GM23338 (cell line): ENCODE measurements at regions not wholly inside any gene's neighbourhood (a gene's known extent, or its start where the extent isn't known, plus 50 kb on each side); places are given as distances from the start of the nearest gene placed in this dataset.

Source experiments
- ATAC-seq: fragments of 200-7000 bp; cut with Tn5 transposase; 3 replicates; pipeline ENCODE4 v1.9.1; 2020
- DNase-seq: peaks from one replicate; pipeline ENCODE4 v3.0.0-alpha.2; 2015; ENCODE audit warnings: low spot score
- H2AFZ ChIP-seq: fragments of 200-600 bp; sonication (generic); 2 replicates; pipeline ENCODE4 v1.8.0; 2016; ENCODE audit warnings: antibody characterized with exemption, mild to moderate bottlenecking, moderate library complexity
- H3F3A ChIP-seq: fragments of 200-600 bp; sonication (generic); replicated peaks from 2 replicates; pipeline ENCODE4 v1.8.0; 2017; ENCODE audit warnings: antibody characterized with exemption, mixed run types, low read depth
- H3K27ac ChIP-seq: fragments of 200-600 bp; sonication (generic); 2 replicates; pipeline ENCODE4 v1.6.1; 2016; ENCODE audit warnings: low read depth
- H3K27me3 ChIP-seq: fragments of 200-600 bp; sonication (generic); 2 replicates; pipeline ENCODE4 v1.8.0; 2016; ENCODE audit warnings: mild to moderate bottlenecking, mixed run types, moderate library complexity; ENCODE audit not compliant: insufficient read depth
- H3K36me3 ChIP-seq: fragments of 200-600 bp; sonication (generic); 2 replicates; pipeline ENCODE4 v1.8.0; 2016; ENCODE audit warnings: mild to moderate bottlenecking; ENCODE audit not compliant: insufficient read depth
- H3K4me1 ChIP-seq: fragments of 200-600 bp; sonication (generic); 2 replicates; pipeline ENCODE4 v1.8.0; 2016; ENCODE audit warnings: mild to moderate bottlenecking, moderate library complexity; ENCODE audit not compliant: insufficient read depth
- H3K4me2 ChIP-seq: fragments of 200-600 bp; sonication (generic); 2 replicates; pipeline ENCODE4 v1.7.1; 2017; ENCODE audit warnings: mixed run types
- H3K4me3 ChIP-seq: fragments of 200-600 bp; sonication (generic); 2 replicates; pipeline ENCODE4 v1.6.1; 2016; ENCODE audit warnings: mixed run types
- H3K79me2 ChIP-seq: fragments of 200-600 bp; sonication (generic); replicated peaks from 2 replicates; pipeline ENCODE4 v1.8.0; 2017; ENCODE audit warnings: mild to moderate bottlenecking; ENCODE audit not compliant: insufficient read depth
- H3K9me2 ChIP-seq: fragments of 200-600 bp; sonication (generic); 2 replicates; pipeline ENCODE4 v1.8.0; 2017; ENCODE audit not compliant: insufficient read depth
- H4K20me1 ChIP-seq: fragments of 200-600 bp; sonication (generic); replicated peaks from 2 replicates; pipeline ENCODE4 v1.8.0; 2017; ENCODE audit warnings: mild to moderate bottlenecking; ENCODE audit not compliant: insufficient read depth
- H3K27ac Mint-ChIP-seq: 2 replicates; pipeline ENCODE4 v1.8.0; 2020; ENCODE audit warnings: inconsistent platforms, mild to moderate bottlenecking, moderate library complexity, mixed read lengths
- H3K27me3 Mint-ChIP-seq: 3 replicates; pipeline ENCODE4 v1.8.0; 2022; ENCODE audit warnings: low read depth, mild to moderate bottlenecking, moderate library complexity, mixed read lengths, inconsistent platforms; ENCODE audit not compliant: insufficient read depth, poor library complexity
- H3K36me3 Mint-ChIP-seq: 3 replicates; pipeline ENCODE4 v1.8.0; 2021; ENCODE audit warnings: low read depth, mild to moderate bottlenecking, inconsistent platforms, moderate library complexity, mixed read lengths
- H3K4me1 Mint-ChIP-seq: 3 replicates; pipeline ENCODE4 v1.8.0; 2020; ENCODE audit warnings: mild to moderate bottlenecking, inconsistent platforms, mixed read lengths
- H3K4me3 Mint-ChIP-seq: 3 replicates; pipeline ENCODE4 v1.8.0; 2021; ENCODE audit warnings: moderate library complexity, mild to moderate bottlenecking, inconsistent platforms, mixed read lengths
- H3K9me3 Mint-ChIP-seq: 3 replicates; pipeline ENCODE4 v1.8.0; 2020; ENCODE audit warnings: moderate library complexity, mild to moderate bottlenecking, inconsistent platforms, mixed read lengths
- EZH2 ChIP-seq: fragments of 200-600 bp; sonication (generic); IDR thresholded peaks from one replicate; pipeline ENCODE4 v1.8.0; 2017; ENCODE audit warnings: antibody characterized with exemption, mild to moderate bottlenecking, low read depth; ENCODE audit not compliant: unreplicated experiment
- EZH2phosphoT487 ChIP-seq: fragments of 200-600 bp; sonication (generic); IDR thresholded peaks from one replicate; pipeline ENCODE4 v1.8.1; 2018; ENCODE audit warnings: antibody characterized with exemption; ENCODE audit not compliant: unreplicated experiment
- JUNB ChIP-seq: IDR thresholded peaks from one replicate; pipeline ENCODE4 v1.6.1; 2016; ENCODE audit warnings: antibody characterized with exemption; ENCODE audit not compliant: unreplicated experiment
- POLR2AphosphoS5 ChIP-seq: IDR thresholded peaks from 2 replicates; pipeline ENCODE4 v1.6.1; 2016; ENCODE audit warnings: antibody characterized with exemption, low read depth
- REST ChIP-seq: IDR thresholded peaks from one replicate; pipeline ENCODE4 v1.6.1; 2018; ENCODE audit warnings: antibody characterized with exemption; ENCODE audit not compliant: unreplicated experiment
- STAT1 ChIP-seq: IDR thresholded peaks from one replicate; pipeline ENCODE4 v1.6.1; 2016; ENCODE audit warnings: antibody characterized with exemption; ENCODE audit not compliant: unreplicated experiment
- ZNF114 ChIP-seq: fragments of 250-450 bp; sonication (Bioruptor Pico); IDR thresholded peaks from 2 replicates; pipeline ENCODE4 v1.5.0; 2020; ENCODE audit warnings: mild to moderate bottlenecking, moderate library complexity
- ZNF331 ChIP-seq: fragments of 250-450 bp; sonication (Bioruptor Pico); IDR thresholded peaks from 2 replicates; pipeline ENCODE4 v1.5.0; 2020; ENCODE audit warnings: low read depth, mild to moderate bottlenecking, moderate library complexity
- ZNF462 ChIP-seq: fragments of 250-450 bp; sonication (Bioruptor Pico); IDR thresholded peaks from 2 replicates; pipeline ENCODE4 v1.5.0; 2020; ENCODE audit warnings: mild to moderate bottlenecking, moderate library complexity

- H3K4me1 Mint-ChIP-seq, result no peaks in the 10 kb centered on the region
- no peaks in the 10 kb centered on the region for H3K79me2 ChIP-seq
- H3K4me3 Mint-ChIP-seq, result no peak overlapping the region
- H2AFZ ChIP-seq, result no peak overlapping the region
- no peaks in the 10 kb centered on the region for H3F3A ChIP-seq
- peaks cover 2% of the 10 kb centered on the region for H3K27me3 Mint-ChIP-seq
- H3K27me3 ChIP-seq, result no peaks in the 10 kb centered on the region
- peaks cover 7% of the 10 kb centered on the region for H3K36me3 Mint-ChIP-seq
- H4K20me1 ChIP-seq, result no peaks in the 10 kb centered on the region
- H3K4me2 ChIP-seq, result no peak overlapping the region
- no peak overlapping the region for H3K27ac ChIP-seq
- H3K4me1 ChIP-seq, result no peaks in the 10 kb centered on the region
- ATAC-seq (no peak), DNase-seq (peak; percentile 6)
- H3K27ac Mint-ChIP-seq, result no peak overlapping the region
- H3K9me3 Mint-ChIP-seq, result peaks cover 28% of the 10 kb centered on the region
- peaks cover 20% of the 10 kb centered on the region; the same call in 1 of the 2 replicates for H3K36me3 ChIP-seq
- no peak overlapping the region for H3K4me3 ChIP-seq
- no peak for TF ChIP-seq REST
- H3K9me2 ChIP-seq, result 0 out of 2 replicates have a peak, but pooled peaks cover 4% of the 10 kb centered on the region
Observed at GRCh38 chr7:24082826-24083225, 201.2 kb upstream of the NPY start.

- DNase-seq (no peak), ATAC-seq (no peak)
- Histone ChIP-seq H3K4me3 (no peak overlapping the region), H3K4me1 (no peaks in the 10 kb centered on the region), H3K9me2 (no peaks in the 10 kb centered on the region), H3K4me2 (no peak overlapping the region), H3K27ac (no peak overlapping the region), H3K27me3 (no peaks in the 10 kb centered on the region), H3F3A (no peaks in the 10 kb centered on the region), H3K79me2 (no peaks in the 10 kb centered on the region), H2AFZ (no peak overlapping the region), H3K36me3 (no peaks in the 10 kb centered on the region), H4K20me1 (no peaks in the 10 kb centered on the region)
- Mint-ChIP-seq H3K27me3 (no peaks in the 10 kb centered on the region), H3K4me3 (no peak overlapping the region), H3K9me3 (peaks cover 8% of the 10 kb centered on the region; the same call in 1 of the 3 replicates), H3K36me3 (no peaks in the 10 kb centered on the region), H3K4me1 (no peaks in the 10 kb centered on the region), H3K27ac (no peak overlapping the region)
- TF ChIP-seq POLR2AphosphoS5 (no peak), EZH2phosphoT487 (no peak), JUNB (no peak), ZNF462 (CRISPR knock-in tag) (no peak), REST (no peak), ZNF331 (CRISPR knock-in tag) (no peak), STAT1 (no peak), EZH2 (no peak), ZNF114 (CRISPR knock-in tag) (no peak)
Observed at GRCh38 chr7:24102988-24103387, 181.0 kb upstream of the NPY start.
